AG09309 (cell line): ENCODE measurements at regions not wholly inside any gene's neighbourhood (a gene's known extent, or its start where the extent isn't known, plus 50 kb on each side); places are given as distances from the start of the nearest gene placed in this dataset.

Experiments
- DNase-seq: peaks from one replicate; pipeline ENCODE4 v3.0.0-alpha.2; 2010; ENCODE audit warnings: low read depth
- H3K4me3 ChIP-seq: 2 replicates; pipeline ENCODE4 v1.5.1; 2011; ENCODE audit warnings: mild to moderate bottlenecking, low read depth, low read length, moderate library complexity; ENCODE audit not compliant: control insufficient read depth
- CTCF ChIP-seq: IDR thresholded peaks from 2 replicates; pipeline ENCODE4 v1.5.1; 2011; ENCODE audit warnings: mild to moderate bottlenecking, low read depth, low read length, inconsistent platforms; ENCODE audit not compliant: insufficient read depth, control insufficient read depth; ENCODE audit errors: missing control alignments

DNA sequence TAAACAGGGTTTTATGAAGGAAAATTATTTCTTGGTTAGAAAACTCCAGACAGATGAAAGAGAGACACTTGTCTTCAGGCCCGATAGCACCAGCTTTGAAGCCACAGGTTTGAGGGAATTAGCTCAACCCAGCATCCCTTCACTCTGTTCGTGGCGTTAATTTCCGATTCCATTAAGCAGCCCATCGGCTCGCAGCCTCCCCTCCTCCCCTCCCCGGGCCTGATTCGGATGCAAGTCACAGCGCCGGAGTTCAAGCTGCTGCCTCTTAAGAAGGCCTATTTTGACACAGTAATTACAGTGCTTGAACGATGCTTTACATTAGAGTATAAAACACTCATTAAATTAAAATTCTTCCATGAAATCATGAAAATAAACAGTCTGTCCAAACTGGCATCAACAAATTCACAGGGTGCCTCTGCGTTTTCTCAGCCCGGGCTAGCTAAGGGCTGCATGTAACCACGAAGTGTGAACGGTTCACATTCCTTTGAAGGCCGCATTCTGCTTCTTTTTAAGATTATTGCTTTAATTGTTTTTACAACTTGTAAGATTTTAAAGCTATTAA, 145.8 kb downstream of the DICER1 start:
- no peak for DNase-seq
- TF ChIP-seq CTCF: no peak
- no peak overlapping the region for H3K4me3 ChIP-seq

DNA sequence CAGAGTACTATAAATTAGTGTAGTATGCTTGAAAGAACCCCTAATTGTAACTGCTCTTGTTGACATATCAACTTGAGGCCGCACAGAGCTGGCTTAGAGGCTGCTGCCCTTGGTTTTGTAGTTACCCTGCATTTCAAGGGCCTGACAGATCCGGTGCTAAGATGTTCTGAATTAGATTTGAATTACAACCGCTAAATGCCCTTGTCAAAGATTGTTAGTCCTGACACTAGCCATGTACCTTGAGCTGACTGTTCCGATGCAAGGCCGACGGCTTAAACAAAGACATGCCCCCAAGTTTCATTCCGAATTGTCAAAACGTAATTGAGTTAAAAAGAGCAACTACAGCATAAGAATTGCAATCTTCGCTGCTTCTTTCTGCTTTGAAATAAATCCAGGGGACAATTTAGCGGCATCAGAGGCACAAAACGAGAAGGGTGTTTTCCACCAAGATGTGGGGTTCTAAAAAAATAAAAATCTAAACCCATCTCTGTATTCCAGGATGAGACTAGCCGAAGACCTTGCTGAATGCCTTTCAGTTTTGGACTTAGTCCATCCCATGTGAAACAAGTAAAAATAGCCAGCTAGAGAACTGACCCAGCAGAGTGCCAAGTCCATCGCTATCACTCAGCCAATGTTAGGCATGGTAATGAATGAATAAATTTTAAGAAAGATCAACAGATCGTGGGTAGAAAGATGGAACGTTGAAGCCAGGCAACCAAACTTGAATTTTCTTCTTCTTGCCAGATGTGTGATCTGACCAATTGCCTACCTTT, 148.7 kb downstream of the DICER1 start:
- no peak overlapping the region for H3K4me3 ChIP-seq
- no peak for TF ChIP-seq CTCF
- DNase-seq: no peak

DNA sequence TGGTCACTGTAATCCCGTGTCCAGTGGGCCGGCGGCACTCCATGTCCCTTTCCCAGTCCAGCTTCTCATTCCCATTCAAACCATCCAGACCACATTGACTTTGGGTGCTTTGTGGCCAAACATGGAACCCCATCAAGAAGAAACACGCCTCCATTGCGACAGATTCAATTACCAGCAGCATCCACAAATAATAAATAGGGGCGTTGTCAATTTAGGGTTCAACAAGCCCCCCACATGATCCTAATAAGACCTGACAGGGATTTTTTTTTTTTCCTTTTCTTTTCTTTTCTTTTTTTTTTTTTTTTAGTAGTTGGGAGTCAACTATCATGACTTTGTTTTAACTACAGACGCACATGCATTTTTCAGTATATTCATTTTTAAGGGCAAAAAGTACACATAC, 149.4 kb downstream of the DICER1 start:
- no peak overlapping the region for H3K4me3 ChIP-seq
- no peak for TF ChIP-seq CTCF
- no peak for DNase-seq

DNA sequence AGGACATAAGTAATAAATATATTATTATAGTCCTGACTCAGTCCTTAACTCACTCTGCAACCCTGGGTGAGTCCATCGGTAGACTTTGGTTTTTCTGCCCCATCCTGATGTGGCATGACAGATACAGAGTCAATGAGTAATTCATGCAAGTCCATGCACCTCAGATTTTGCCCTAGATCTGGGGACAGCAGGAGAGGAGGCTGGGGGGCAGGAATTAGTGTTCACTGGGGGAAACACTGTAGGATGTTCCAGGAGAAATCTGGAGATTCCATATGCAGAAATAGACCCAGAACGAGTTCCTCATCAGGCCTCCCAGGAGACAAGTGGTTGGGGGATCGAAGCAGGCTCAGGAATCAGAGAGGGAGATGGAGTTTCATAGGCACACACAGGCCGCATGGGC, 150.8 kb downstream of the DICER1 start:
- H3K4me3 ChIP-seq: no peak overlapping the region
- DNase-seq: no peak
- no peak for TF ChIP-seq CTCF

DNA sequence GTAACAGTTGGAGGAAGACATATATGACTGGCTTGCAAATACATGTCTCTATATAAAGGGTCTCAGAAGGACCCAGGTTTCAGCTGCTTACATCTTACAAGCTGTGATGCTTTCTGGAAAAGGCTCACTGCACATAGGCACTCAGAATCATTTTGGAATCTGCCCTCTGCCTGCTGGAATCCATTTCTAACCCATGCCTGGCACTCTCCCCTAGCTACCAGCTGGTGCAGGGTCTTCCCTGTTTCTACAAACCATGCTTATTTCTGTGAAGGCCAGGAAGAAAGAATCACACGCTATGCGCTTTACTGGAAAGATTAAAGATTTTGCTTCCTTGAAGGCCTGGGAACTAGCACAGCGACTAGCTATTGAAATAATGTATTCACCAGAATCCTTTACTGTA, 151.3 kb downstream of the DICER1 start:
- H3K4me3 ChIP-seq: no peak overlapping the region
- DNase-seq: no peak
- TF ChIP-seq CTCF: no peak

- TF ChIP-seq CTCF: no peak
- no peak overlapping the region for H3K4me3 ChIP-seq
- no peak for DNase-seq
Observed at GRCh38 chr14:95003099-95003960, 154.0 kb downstream of the DICER1 start.
